Fibroblast of lung (primary cell): ENCODE measurements at regions not wholly inside any gene's neighbourhood (a gene's known extent, or its start where the extent isn't known, plus 50 kb on each side); places are given as distances from the start of the nearest gene placed in this dataset.
"Not testable (repeated sequence)": the region's sequence is repeated elsewhere in the genome, so short reads cannot be mapped to it uniquely, and the experiment has no call there.

Experiments used
- DNase-seq, 2 donors: peaks; one replicate each; pipeline versions ENCODE4 v3.0.0 to v3.0.0-alpha.2; 2010; ENCODE audit warnings: low read depth in 2 of 2
- H2AFZ ChIP-seq: 2 replicates; pipeline ENCODE4 v1.5.1; 2012; ENCODE audit warnings: low read length, control low read depth, inconsistent platforms
- H3K27ac ChIP-seq: 2 replicates; pipeline ENCODE4 v1.5.1; 2011; ENCODE audit warnings: low read length, control low read depth; ENCODE audit not compliant: insufficient read depth
- H3K27me3 ChIP-seq: 2 replicates; pipeline ENCODE4 v1.5.1; 2011; ENCODE audit warnings: mild to moderate bottlenecking, low read length; ENCODE audit not compliant: control insufficient read depth, insufficient read depth
- H3K36me3 ChIP-seq: 2 replicates; pipeline ENCODE4 v1.5.1; 2011; ENCODE audit warnings: low read length; ENCODE audit not compliant: control insufficient read depth, insufficient read depth
- H3K4me1 ChIP-seq: 2 replicates; pipeline ENCODE4 v1.5.1; 2011; ENCODE audit warnings: low read length; ENCODE audit not compliant: control insufficient read depth, insufficient read depth; ENCODE audit errors: extremely low read depth
- H3K4me2 ChIP-seq: 2 replicates; pipeline ENCODE4 v1.5.1; 2011; ENCODE audit warnings: low read length, control low read depth; ENCODE audit not compliant: insufficient read depth; ENCODE audit errors: extremely low read depth
- H3K4me3 ChIP-seq, 4 experiments: fragments of 200-600 bp in 1 of 4; sonication (generic) in 1 of 4; replicated peaks in 1 of 4; 2 replicates each; pipeline ENCODE4 v1.5.1; 2011 to 2016; ENCODE audit warnings: low read length in 4 of 4, low read depth in 3 of 4, mild to moderate bottlenecking in 3 of 4, control low read depth in 2 of 4, inconsistent platforms in 1 of 4, mixed read lengths in 1 of 4; ENCODE audit not compliant: insufficient read depth in 1 of 4; ENCODE audit errors: control extremely low read depth in 1 of 4
- H3K79me2 ChIP-seq: 2 replicates; pipeline ENCODE4 v1.5.1; 2012; ENCODE audit warnings: mild to moderate bottlenecking, low read length, inconsistent platforms; ENCODE audit not compliant: control insufficient read depth, insufficient read depth
- H3K9ac ChIP-seq: 2 replicates; pipeline ENCODE4 v1.5.1; 2011; ENCODE audit warnings: mild to moderate bottlenecking, low read length, control low read depth; ENCODE audit not compliant: insufficient read depth
- H3K9me3 ChIP-seq: 2 replicates; pipeline ENCODE4 v1.5.1; 2012; ENCODE audit warnings: low read depth, low read length; ENCODE audit not compliant: control insufficient read depth, insufficient read depth
- H4K20me1 ChIP-seq: 2 replicates; pipeline ENCODE4 v1.5.1; 2011; ENCODE audit warnings: low read length; ENCODE audit not compliant: control insufficient read depth, insufficient read depth; ENCODE audit errors: extremely low read depth
- CTCF ChIP-seq, 2 donors: IDR thresholded peaks in 1 of 2; conservative IDR thresholded peaks in 1 of 2; 1 replicate in 1 of 2; 2 replicates in 1 of 2; pipeline ENCODE4 v1.5.1; 2011 to 2012; ENCODE audit warnings: low read length in 2 of 2, control low read depth in 1 of 2, inconsistent platforms in 1 of 2, low read depth in 1 of 2, mild to moderate bottlenecking in 1 of 2
- EZH2 ChIP-seq: IDR thresholded peaks from 2 replicates; pipeline ENCODE4 v1.5.1; 2012; ENCODE audit warnings: low read length, control low read depth, mild to moderate bottlenecking; ENCODE audit errors: missing control alignments

GRCh38 chr18:8529609-8530008 is 79.6 kb upstream of the RAB12 start:
- no peaks in the 10 kb centered on the region for H3K9me3 ChIP-seq
- H2AFZ ChIP-seq, result no peak overlapping the region
- no peak overlapping the region for H3K4me2 ChIP-seq
- no peaks in the 10 kb centered on the region for H3K36me3 ChIP-seq
- no peak for DNase-seq
- H3K4me3 ChIP-seq, result no peak overlapping the region
- no peaks in the 10 kb centered on the region for H4K20me1 ChIP-seq
- H3K27ac ChIP-seq, result no peak overlapping the region
- H3K9ac ChIP-seq, result no peak overlapping the region
- no peaks in the 10 kb centered on the region for H3K27me3 ChIP-seq
- TF ChIP-seq CTCF (conservative IDR thresholded peaks at IDR 0.05 in 1 of 2, IDR thresholded peaks at IDR 0.05 in 1 of 2; ENCODE audit: low read depth in 1 of 2, low read length in 2 of 2) (no peak), EZH2 (no peak)
- H3K4me1 ChIP-seq, result no peaks in the 10 kb centered on the region
- no peaks in the 10 kb centered on the region for H3K79me2 ChIP-seq

GRCh38 chr18:8531084-8531483 is 78.2 kb upstream of the RAB12 start:
- H4K20me1 ChIP-seq, H3K36me3 ChIP-seq, H3K27me3 ChIP-seq, H3K79me2 ChIP-seq, H3K9me3 ChIP-seq, H3K9ac ChIP-seq, H3K4me3 ChIP-seq, DNase-seq, H3K4me1 ChIP-seq, H3K4me2 ChIP-seq, H2AFZ ChIP-seq, H3K27ac ChIP-seq: not testable (repeated sequence)

GRCh38 chr18:8536231-8536630 is 73.0 kb upstream of the RAB12 start:
- no peak overlapping the region for H3K9ac ChIP-seq
- H3K4me3 ChIP-seq, result no peak overlapping the region
- H3K4me2 ChIP-seq, result no peak overlapping the region
- no peak overlapping the region for H2AFZ ChIP-seq
- no peak for DNase-seq
- H4K20me1 ChIP-seq, result no peaks in the 10 kb centered on the region
- no peaks in the 10 kb centered on the region for H3K27me3 ChIP-seq
- no peak for TF ChIP-seq CTCF (conservative IDR thresholded peaks at IDR 0.05 in 1 of 2, IDR thresholded peaks at IDR 0.05 in 1 of 2; ENCODE audit: low read depth in 1 of 2, low read length in 2 of 2)
- no peak for TF ChIP-seq EZH2
- H3K27ac ChIP-seq, result no peak overlapping the region
- no peaks in the 10 kb centered on the region for H3K4me1 ChIP-seq
- H3K9me3 ChIP-seq, result no peaks in the 10 kb centered on the region
- H3K36me3 ChIP-seq, result no peaks in the 10 kb centered on the region
- H3K79me2 ChIP-seq, result no peaks in the 10 kb centered on the region

- Histone ChIP-seq H4K20me1 (no peaks in the 10 kb centered on the region), H3K27ac (no peak overlapping the region), H3K9ac (no peak overlapping the region), H3K4me2 (no peak overlapping the region), H3K36me3 (no peaks in the 10 kb centered on the region), H2AFZ (no peak overlapping the region), H3K4me3 (no peak overlapping the region), H3K27me3 (no peaks in the 10 kb centered on the region), H3K4me1 (no peaks in the 10 kb centered on the region), H3K79me2 (no peaks in the 10 kb centered on the region), H3K9me3 (no peaks in the 10 kb centered on the region)
- TF ChIP-seq CTCF (conservative IDR thresholded peaks at IDR 0.05 in 1 of 2, IDR thresholded peaks at IDR 0.05 in 1 of 2; ENCODE audit: low read depth in 1 of 2, low read length in 2 of 2), result no peak
- no peak for TF ChIP-seq EZH2
- DNase-seq, result no peak
These were observed 72.3 kb upstream of the RAB12 start for GRCh38 chr18:8536922-8537321.
